GM18867 (cell line): ENCODE measurements at regions not wholly inside any gene's neighbourhood (a gene's known extent, or its start where the extent isn't known, plus 50 kb on each side); places are given as distances from the start of the nearest gene placed in this dataset.

Source experiments
- ATAC-seq: cut with Tn5 transposase; IDR thresholded peaks from one replicate; pipeline ENCODE4 v1.9.1; 2021; ENCODE audit warnings: mild to moderate bottlenecking, moderate library complexity; ENCODE audit not compliant: unreplicated experiment

DNA sequence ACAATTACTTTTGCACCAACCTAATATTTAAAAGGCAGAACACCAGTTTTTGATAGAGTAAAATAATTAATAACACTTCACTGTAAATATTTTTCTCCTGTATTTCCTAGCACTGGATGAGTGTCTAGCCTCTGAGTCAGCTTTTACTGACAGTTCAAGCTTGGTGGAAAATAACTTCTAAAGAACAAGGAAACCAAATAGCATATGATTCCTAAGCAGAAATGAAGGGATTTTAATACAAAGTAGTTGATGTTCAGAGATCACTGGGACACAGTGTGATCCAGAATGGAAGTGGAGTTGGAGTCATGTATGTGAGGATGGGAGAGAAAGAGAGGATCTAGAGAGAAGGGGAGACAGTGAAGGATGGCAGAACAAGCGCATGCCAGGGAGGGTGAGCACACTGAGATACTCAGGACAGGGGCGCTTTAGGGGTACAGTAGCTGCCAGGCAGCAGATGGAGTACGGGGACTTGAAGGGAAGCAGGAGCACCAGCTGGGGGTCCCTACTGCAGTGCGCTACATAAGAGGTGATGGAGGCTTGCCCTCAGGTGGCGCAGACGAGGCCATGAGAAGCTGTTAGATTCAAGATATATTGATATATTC is 117.9 kb upstream of the KLF6 start:
- peak; percentile 22 for ATAC-seq

DNA sequence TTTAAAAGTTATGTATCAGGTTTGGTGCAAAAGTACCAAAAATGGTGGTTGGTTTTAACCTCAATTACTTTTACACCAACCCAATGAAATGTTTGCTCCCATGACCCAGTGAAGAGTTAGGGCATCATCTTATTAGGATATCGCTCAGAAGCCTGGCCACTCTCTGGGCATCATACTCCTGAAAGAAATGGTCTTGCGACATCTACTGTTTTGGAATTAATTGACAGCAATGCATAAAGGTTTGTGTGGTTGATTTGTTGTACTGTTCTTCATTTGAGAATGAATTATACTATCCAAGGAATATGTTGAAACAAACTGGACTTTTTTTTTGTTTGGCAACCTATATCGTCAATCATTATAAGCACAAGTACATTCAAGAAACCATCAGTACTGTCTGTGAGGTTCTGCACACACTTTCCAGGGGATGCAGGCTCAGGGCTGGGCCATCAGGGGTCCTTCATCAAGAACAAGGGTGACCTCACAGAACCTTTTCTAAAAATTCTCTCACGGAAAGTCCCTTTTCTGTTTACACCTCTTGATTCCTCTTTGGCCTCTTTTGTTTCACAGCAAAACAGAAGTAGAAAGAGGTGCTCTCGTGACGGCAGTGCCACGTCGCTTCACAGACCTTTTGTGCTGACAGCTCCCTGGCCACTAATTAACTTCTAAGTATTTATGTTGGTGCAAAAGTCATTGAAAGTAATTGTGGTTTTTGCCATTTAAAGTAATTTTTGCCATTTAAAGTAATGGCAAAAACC is 117.2 kb upstream of the KLF6 start:
- peak; percentile 93 for ATAC-seq

DNA sequence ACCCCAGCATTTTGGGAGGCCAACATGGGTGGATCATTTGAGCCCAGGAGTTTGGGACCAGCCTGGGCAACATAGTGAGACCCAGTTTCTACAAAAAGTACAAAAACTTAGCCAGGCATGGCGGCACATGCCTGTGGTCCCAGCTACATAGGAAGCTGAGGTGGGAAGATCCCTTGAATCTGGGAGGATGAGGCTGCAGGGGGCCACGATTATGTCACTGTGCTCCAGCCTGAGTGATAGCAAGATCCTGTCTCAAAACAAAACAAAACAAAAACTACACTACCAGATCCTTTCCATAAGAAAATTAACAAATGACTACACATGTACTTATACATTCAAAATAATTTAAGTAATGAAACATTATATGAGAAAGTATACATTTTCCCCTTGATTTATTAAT is 116.4 kb upstream of the KLF6 start:
- no peak for ATAC-seq

DNA sequence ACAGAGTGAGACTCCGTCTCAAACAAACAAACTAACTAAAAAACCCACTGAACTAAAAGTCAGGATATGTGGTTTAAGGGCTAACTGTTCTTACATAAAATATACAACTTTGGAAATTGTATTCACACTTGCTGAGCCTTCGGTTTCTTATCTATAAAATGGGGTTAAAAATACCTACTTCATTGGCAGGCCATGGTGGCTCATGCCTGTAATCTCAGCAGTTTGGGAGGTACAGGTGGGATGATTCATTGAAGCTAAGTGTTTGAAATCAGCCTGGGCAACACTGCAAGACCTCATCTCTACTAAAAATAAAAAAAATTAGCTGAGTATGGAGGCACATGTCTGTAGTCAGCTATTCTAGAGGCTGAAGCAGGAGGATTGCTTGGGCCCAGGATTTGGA is 115.4 kb upstream of the KLF6 start:
- ATAC-seq = no peak

DNA sequence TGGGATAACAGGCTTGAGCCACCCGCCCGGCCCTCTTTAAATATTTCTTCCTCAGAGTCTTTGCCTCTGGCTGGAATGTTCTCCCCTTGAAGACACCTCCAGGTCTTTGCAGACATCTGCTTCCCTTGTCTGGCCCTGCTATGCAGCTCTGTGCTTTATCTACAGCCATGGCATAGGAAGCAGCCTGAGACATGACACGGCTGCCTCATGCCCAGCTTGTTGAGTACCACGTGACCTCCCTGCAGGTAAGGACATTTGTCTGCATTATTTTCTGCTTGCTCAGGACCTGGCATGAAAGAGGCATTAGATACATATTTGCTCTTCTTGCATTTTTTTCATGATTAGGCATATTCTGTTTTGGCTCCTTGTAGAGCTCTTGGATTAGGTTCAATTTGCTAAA is 113.8 kb upstream of the KLF6 start:
- no peak for ATAC-seq

DNA sequence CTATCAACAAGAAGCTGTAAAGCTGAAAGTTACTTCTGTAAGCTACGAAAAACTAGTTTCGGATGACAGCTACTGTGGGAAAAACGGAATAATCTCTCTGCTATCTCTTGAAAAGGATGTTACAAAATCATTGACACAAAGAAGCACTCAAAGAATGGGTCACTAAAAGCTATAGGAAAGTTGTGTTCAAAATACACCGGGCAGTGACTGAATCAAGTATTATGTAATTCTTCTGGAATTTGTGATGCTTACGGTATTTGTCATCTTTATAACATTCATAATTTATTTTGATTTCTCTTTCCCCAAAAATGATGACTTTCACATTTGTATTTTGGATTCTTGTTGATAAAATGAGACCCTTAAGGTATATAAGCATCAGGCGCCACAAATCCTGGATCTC is 112.1 kb upstream of the KLF6 start:
- no peak for ATAC-seq

DNA sequence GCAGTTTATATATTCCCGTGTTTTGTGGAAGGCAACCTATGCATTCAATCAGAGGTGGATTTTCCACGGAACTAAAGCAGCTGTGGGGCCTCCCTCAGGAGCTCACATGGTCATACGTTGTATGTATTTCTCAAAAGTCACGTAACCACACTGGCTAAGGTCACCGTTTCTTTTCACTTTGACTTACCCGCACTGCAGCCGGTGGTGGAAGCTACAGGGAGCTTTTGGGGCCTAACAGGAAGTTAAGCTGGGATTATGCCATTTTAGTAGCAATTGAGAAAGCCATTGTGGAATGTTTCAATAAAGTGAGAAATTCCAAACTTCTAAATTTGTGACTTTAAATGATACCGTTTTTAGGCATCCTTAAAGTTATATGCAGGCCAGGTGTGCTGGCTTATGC is 111.2 kb upstream of the KLF6 start:
- ATAC-seq = no peak

DNA sequence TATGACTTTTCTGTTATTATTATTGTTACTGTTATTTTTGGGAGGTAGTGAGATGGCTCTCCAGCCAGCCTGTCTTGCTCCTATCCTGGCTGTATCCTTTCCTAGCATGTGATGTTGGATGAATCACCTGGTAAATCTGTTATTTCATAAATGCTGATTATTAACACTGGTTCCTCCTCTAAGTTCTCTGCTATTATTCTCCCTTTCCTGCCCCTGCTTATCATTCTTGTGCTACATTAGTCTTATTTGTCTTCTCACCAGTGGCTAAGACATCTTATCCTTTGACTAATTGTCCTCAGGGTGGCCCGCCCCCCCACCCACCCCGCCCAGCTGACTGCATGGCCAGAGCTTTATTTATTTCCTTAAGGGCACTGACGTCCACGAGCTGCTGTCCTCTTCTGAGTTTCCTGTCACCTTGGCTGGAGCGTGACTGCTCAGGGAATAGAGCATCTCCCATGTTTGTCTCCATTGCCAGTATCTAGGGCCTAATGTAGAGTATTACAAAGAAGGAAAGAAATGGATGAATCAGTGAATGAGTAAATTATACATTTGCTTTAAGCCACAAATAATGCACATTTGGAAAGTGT is 110.1 kb upstream of the KLF6 start:
- ATAC-seq = no peak

DNA sequence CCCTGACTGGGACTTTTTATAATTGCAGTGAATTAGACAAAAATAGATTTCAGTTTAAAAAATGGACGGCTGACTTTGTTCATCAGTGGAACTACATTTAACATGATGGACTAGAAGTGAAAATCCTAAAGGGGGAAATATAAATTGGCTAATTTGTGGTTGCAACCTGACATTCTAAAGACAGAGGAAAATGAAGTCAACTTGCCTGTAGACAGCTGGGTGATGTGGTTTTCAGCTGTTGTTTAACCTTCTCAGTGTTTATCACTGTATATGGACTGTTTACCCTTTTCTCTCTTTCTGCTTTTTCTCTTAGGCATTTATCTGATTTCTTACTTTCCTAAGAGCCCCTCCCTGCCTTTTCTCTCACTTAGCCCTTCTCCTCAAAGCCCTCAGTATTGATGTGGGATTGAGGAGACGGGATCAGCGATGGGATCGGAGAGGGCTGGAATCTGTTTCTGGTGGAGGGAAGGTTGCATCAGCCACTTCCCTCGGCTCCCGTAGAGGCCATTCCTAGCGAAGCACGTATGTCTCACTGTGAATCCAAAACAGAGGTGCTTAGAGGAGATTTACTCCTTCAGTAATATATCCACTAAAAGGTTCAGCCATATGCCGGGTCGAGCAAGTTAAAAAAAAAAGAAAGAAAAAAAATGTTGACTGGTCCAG is 109.0 kb upstream of the KLF6 start:
- no peak for ATAC-seq

DNA sequence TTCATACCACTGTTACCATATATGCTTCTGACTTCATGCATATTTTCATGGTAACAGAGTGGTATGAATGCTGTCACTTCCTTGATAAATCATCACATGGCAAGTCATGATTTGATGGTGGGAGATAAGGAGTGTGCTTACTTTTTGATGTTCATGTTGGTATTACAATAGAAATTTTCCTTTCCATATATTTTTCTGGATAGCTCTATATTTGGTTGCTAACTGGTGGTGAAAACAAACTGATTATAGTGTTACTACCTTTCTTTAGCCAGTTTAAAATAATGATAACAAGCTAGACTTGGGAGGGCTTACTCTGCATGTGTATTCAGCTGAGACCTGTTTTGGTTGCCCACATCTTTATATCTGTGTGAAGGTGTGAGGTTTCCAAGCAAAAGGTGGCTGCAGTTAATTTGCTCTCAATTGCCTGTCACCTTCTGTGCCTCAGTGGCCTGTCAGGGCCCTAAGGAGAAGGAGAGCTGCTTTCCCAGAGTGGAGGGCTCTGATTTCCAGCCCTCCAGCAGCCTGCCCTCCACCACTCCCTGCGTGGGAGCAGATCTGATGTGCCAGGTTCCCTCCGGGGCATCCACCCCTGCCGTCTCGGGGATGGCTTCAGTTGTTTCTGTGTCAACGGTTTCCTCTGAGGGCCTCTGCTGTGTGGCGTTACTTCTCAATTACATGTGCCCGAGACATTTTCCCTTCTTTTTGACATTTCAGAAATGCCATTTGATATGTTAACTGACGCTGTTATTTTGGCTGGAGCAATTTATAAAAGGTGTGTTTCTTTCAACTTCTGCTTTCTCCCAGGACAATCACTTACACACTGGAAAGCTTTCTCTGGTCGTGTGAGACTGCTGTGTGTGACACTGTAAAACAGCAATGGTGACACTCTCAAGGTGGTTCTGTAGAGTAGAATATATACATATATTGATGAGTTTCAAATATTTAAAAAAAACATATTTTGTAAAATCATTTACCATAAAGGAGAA is 107.7 kb upstream of the KLF6 start:
- no peak for ATAC-seq

DNA sequence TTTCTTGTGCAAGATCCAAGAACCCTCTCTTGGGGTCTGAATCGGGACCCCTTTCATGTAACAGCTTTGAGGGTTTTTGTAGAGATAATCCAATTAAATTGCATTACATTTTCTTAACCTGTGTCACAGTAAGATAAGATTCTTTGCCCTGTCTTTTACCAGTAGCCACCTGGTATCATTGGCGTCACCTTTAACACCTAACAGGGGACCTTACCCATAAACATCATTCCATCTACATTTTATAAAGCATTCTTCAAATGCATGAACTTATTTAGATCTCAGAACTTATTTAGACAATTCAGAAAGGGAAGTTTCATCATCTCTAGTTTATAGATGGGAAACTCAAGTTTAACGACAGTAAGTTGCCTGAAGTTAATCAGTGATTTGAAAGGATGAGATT is 106.4 kb upstream of the KLF6 start:
- ATAC-seq = no peak

DNA sequence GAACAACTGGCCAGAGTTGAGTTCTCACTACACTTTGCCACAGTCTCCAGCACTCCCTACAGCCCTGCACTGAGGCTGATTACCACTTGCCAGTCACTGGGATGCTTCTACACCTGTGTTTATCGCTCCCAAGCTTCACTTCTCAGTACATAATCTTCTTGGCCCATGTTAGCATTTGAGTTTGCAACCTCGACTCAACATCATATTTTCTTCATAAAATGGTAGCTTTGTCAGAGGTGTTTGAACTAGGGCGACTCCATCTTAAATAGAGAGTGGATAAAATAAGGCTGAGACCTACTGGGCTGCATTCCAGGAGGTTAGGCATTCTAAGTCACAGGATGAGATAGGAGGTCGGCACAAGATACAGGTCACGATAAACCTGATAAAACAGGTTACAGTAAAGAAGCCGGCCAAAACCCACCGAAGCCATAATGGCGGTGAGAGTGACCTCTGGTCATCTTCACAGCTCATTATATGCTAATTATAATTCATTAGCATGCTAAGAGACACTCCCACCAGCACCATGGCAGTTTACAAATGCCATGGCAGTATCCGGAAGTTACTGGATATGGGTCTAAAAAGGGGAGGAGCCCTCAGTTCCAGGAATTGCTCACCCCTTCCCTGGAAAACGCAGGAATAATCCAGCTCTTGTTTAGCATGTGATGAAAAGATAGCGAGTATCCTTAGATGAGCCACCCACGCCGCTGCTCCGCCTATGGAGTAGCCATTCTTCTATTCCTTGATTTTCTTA is 105.8 kb upstream of the KLF6 start:
- ATAC-seq = no peak

DNA sequence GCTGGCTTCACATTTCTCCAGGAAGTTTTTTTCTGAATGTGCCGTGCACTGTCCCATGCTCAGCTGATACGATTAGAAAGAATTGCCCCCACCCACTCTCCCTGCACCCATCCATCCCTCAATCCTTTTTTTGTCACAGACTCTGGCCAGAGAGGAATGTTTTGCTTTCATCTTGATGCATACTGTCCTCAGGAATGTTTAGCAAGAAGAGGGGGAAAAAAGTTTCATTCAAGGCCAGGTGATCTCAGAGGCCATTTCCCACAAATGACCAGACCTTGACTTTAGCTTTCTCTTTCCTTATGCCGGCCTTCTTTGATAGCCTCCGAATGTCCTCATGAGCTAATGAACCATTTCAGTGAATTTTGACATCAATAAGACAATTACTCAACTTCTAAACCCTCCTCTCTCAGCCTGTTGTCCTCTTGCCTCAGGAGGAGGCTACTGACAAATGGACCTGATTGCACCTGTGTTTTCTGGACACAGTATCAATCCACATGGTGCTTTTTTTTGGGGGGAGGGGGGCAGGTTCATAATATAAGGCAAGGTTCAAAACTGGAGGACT is 105.0 kb upstream of the KLF6 start:
- no peak for ATAC-seq

DNA sequence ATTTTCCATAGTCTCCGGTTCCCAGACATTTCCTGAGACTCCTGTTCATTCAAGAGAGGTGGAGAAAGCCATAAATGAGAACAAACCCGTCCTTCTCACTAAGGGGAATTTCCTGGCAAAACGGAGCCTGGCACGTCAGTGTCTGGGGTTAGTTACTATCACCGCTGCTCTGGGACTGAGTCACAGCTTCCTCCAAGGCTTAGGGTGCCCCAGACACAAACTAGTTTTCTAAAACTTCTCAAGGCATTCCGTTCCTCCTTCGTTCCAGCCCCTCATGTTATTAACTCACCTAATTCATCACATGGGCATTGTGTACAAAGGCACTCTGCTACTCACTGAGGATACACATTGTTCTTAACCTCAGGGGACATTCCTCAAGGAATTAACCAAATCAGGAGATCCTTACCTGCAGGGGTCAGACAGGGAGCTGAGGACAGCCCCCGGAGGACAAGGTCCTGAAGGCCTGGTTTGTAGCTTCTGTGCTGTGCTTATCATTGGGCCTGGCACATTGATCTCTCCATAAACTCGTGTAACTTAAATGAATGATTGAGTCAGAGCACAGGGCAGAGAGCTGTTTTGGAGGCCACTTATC is 103.0 kb upstream of the KLF6 start:
- ATAC-seq = peak; percentile 78

DNA sequence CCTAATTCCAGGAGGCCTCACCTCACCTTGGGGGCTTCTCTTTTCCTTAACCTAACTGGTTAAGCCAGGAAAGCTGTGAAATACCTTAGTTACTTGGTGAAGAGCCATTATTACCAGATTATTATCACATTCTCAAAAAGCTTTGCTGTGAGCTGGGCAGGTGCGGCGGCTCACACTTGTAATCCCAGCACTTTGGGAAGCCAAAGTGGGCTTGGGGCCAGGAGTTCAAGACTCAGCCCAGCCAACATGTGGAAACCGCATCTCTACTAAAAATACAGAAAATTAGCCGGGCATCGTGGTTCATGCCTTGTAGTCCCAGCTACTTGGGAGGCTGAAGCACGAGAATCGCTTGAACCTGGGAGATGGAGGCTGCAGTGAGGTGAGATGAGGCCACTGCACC is 102.4 kb upstream of the KLF6 start:
- ATAC-seq = no peak

DNA sequence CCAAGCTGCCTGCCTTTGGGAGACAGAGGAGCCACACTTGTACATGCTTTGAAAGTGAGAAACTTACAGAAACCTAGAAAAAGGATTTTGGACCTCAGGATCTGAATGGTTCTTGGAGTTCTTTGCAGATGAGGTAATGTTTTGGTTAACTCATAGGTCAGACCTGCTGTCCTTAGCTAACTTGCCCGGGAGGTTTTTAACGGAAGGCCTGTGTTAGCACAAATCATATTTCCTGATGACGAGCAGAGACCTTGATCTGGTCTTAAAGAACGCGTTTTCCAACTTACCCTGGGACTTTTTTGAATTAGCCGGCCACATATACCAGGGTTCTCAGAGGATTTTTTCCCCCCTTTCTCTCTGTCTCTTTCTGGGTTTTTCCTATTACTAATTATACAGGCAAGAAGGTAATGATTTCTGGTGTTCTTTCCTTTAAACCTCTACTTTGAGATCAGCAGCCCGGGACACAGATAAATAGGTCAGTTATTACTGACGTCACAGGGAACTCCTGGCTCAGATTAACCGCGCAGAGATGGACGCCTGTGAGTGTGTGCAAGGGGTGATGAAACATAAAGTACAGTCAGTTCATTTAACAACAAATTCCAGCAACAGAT is 101.7 kb upstream of the KLF6 start:
- no peak for ATAC-seq

DNA sequence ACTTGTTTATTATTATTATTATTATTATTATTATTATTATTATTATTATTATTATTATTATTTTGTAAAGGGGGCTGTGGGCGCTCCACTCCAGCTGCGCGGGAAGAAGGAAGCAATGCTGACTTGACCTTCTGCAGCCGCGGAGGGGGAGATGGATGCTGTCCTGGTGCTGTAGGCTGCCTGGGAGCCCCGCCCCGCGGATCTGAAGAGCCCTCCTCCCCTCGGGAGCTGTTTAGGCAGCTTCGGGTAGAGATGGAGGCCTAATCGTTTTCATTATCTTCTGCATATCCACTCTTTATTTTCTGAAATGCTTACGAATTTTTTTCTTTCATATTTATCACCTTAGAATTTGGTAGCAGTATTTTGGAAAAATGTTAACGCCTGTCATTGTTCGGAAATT is 101.2 kb upstream of the KLF6 start:
- no peak for ATAC-seq

DNA sequence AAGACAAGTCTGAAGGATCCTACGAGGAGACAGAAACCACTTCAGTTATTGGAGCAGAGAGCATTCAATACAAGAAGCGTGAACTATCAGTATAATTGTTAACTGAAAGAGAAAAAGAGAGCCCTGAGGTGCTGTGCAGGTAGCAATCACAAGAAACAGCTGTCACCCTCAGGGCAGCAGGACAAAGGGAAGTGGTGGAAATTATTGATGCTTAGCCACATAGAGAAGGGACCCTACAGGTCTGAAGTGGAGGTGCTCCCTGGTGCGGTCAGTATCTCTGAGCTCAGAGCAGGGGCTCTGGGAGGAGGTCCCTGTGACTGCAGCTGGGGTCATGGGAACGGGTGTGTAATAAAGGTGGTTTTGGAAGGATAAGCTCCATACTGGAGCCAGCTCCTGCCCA is 97.8 kb upstream of the KLF6 start:
- ATAC-seq = no peak

DNA sequence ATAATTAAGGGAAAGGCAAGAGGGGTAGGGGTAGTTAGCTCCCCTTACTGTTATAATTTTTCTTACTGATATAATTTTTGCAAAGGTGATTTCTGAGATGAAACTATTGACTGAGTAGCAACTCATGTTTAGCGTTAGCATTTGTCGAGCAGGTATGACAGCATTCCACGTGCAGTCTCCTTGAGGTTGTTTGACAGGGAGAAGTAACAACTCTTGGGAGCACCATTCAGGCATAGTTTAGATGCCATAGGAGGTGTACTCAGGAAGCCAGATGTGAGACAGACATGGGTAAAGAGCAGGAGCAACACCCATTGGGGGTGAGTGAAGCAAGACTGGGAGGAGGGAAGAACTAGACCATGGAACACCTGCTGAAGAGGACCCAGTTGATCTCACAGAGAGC is 96.6 kb upstream of the KLF6 start:
- ATAC-seq = no peak
